SH-SY5Y (cell line): ENCODE measurements at regions not wholly inside any gene's neighbourhood (a gene's known extent, or its start where the extent isn't known, plus 50 kb on each side); places are given as distances from the start of the nearest gene placed in this dataset.

Experiments
- GATA2 ChIP-seq: IDR thresholded peaks from 2 replicates; pipeline ENCODE4 v1.6.1; 2011; ENCODE audit warnings: mild to moderate bottlenecking, low read depth, low read length
- GATA3 ChIP-seq: IDR thresholded peaks from 2 replicates; pipeline ENCODE4 v1.6.1; 2011; ENCODE audit warnings: low read depth, mild to moderate bottlenecking, low read length, moderate library complexity

GRCh38 chr2:49807689-49808088 lies 653.4 kb upstream of the FSHR start:
- no peak for TF ChIP-seq GATA2
- TF ChIP-seq GATA3 = no peak
